ENCODE measurements at regions not wholly inside any gene's neighbourhood (a gene's known extent, or its start where the extent isn't known, plus 50 kb on each side); places are given as distances from the start of the nearest gene placed in this dataset.

- Mint-ChIP-seq H3K27me3 (no peaks in the 10 kb centered on the region), H3K27ac (no peak overlapping the region), H3K4me3 (ENCODE audit: low read depth) (no peak overlapping the region), H3K36me3 (ENCODE audit: insufficient read depth) (no peaks in the 10 kb centered on the region), H3K9me3 (ENCODE audit: low read depth) (no peaks in the 10 kb centered on the region), H3K4me1 (ENCODE audit: low read depth) (peaks cover 5% of the 10 kb centered on the region)
- TF ChIP-seq CTCF (IDR thresholded peaks at IDR 0.05; ENCODE audit: unreplicated experiment), result no peak
- DNase-seq (ENCODE audit: low spot score, unreplicated experiment), result no peak
These were observed 227.0 kb upstream of the CTNNB1 start for GRCh38 chr3:40972350-40972749.

GRCh38 chr3:40973141-40973540 is 226.2 kb upstream of the CTNNB1 start:
- Mint-ChIP-seq H3K27ac (no peak overlapping the region), H3K27me3 (no peaks in the 10 kb centered on the region), H3K4me3 (ENCODE audit: low read depth) (no peak overlapping the region), H3K36me3 (ENCODE audit: insufficient read depth) (no peaks in the 10 kb centered on the region), H3K9me3 (ENCODE audit: low read depth) (no peaks in the 10 kb centered on the region), H3K4me1 (ENCODE audit: low read depth) (peaks cover 5% of the 10 kb centered on the region)
- no peak for DNase-seq (ENCODE audit: low spot score, unreplicated experiment)
- TF ChIP-seq CTCF (IDR thresholded peaks at IDR 0.05; ENCODE audit: unreplicated experiment), result no peak

GRCh38 chr3:40975711-40976121 is 223.6 kb upstream of the CTNNB1 start:
- Mint-ChIP-seq H3K27ac (no peak overlapping the region), H3K4me3 (ENCODE audit: low read depth) (no peak overlapping the region), H3K27me3 (no peaks in the 10 kb centered on the region), H3K36me3 (ENCODE audit: insufficient read depth) (no peaks in the 10 kb centered on the region), H3K4me1 (ENCODE audit: low read depth) (peaks cover 5% of the 10 kb centered on the region), H3K9me3 (ENCODE audit: low read depth) (no peaks in the 10 kb centered on the region)
- no peak for DNase-seq (ENCODE audit: low spot score, unreplicated experiment)
- TF ChIP-seq CTCF (IDR thresholded peaks at IDR 0.05; ENCODE audit: unreplicated experiment), result no peak

- Mint-ChIP-seq H3K36me3 (ENCODE audit: insufficient read depth) (no peaks in the 10 kb centered on the region), H3K4me1 (ENCODE audit: low read depth) (peaks cover 3% of the 10 kb centered on the region), H3K9me3 (ENCODE audit: low read depth) (no peaks in the 10 kb centered on the region), H3K27me3 (no peaks in the 10 kb centered on the region), H3K4me3 (ENCODE audit: low read depth) (no peak overlapping the region), H3K27ac (no peak overlapping the region)
- no peak for DNase-seq (ENCODE audit: low spot score, unreplicated experiment)
- TF ChIP-seq CTCF (IDR thresholded peaks at IDR 0.05; ENCODE audit: unreplicated experiment), result no peak
These were observed 223.1 kb upstream of the CTNNB1 start for GRCh38 chr3:40976241-40976640.

- H3K4me1 Mint-ChIP-seq (ENCODE audit: low read depth), result no peaks in the 10 kb centered on the region
- H3K36me3 Mint-ChIP-seq (ENCODE audit: insufficient read depth), result no peaks in the 10 kb centered on the region
- TF ChIP-seq CTCF (IDR thresholded peaks at IDR 0.05; ENCODE audit: unreplicated experiment), result no peak
- no peaks in the 10 kb centered on the region for H3K27me3 Mint-ChIP-seq
- H3K4me3 Mint-ChIP-seq (ENCODE audit: low read depth), result no peak overlapping the region
- H3K27ac Mint-ChIP-seq, result no peak overlapping the region
- no peak for DNase-seq (ENCODE audit: low spot score, unreplicated experiment)
- no peaks in the 10 kb centered on the region for H3K9me3 Mint-ChIP-seq (ENCODE audit: low read depth)
These were observed 220.9 kb upstream of the CTNNB1 start for GRCh38 chr3:40978442-40978841.

Data from progenitor cell of endocrine pancreas (in vitro differentiated cells).